ENCODE measurements at regions not wholly inside any gene's neighbourhood (a gene's known extent, or its start where the extent isn't known, plus 50 kb on each side); places are given as distances from the start of the nearest gene placed in this dataset.

GRCh38 chr3:104941785-104942184 lies 424.9 kb upstream of the ALCAM start:
- FAIRE-seq (no peak), ATAC-seq (no peak), DNase-seq (ENCODE audit: low read depth, low spot score) (no peak)
- BruUV-seq (replicated peaks) = no TSS peak
- H3K27ac ChIP-seq (ENCODE audit: control insufficient read depth, insufficient read depth) = no peak overlapping the region
- ChIA-PET RAD21 (ENCODE audit: unreplicated experiment) (no interaction called here), POLR2A (no interaction called here), CTCF (no interaction called here), SMC1A (ENCODE audit: uncharacterized antibody, unreplicated experiment) (no interaction called here)
- H3K79me2 ChIP-seq (ENCODE audit: control insufficient read depth, insufficient read depth, low read length) = no peaks in the 10 kb centered on the region
- H3K4me2 ChIP-seq (ENCODE audit: control insufficient read depth, insufficient read depth) = no peak overlapping the region
- no peaks in the 10 kb centered on the region for H3K9me3 ChIP-seq (replicated peaks; ENCODE audit: control insufficient read depth, insufficient read depth, low read length)
- TF ChIP-seq MTA2 (IDR thresholded peaks at IDR 0.05; ENCODE audit: low read depth) (no peak), JUNB (IDR thresholded peaks at IDR 0.05) (no peak), ZNF687 (IDR thresholded peaks at IDR 0.05) (no peak), SMC3 (IDR thresholded peaks at IDR 0.05; ENCODE audit: borderline replicate concordance, low read length) (no peak), SP1 (IDR thresholded peaks at IDR 0.05; ENCODE audit: low read depth, low read length) (no peak), SMAD1 (IDR thresholded peaks at IDR 0.05; ENCODE audit: low read depth, partially characterized antibody) (no peak), IRF4 (IDR thresholded peaks at IDR 0.05; ENCODE audit: low read depth, low read length) (no peak), KAT2A (conservative IDR thresholded peaks at IDR 0.05; ENCODE audit: control insufficient read depth, low read depth, low read length) (no peak), MEF2B (IDR thresholded peaks at IDR 0.05; ENCODE audit: partially characterized antibody, poor library complexity, severe bottlenecking) (no peak), RCOR1 (conservative IDR thresholded peaks at IDR 0.05; ENCODE audit: low read depth, low read length) (no peak), SRF (IDR thresholded peaks at IDR 0.05; ENCODE audit: low read depth in 2 of 2, low read length in 2 of 2) (no peak), SMARCA5 (IDR thresholded peaks at IDR 0.05) (no peak), POLR2A (IDR thresholded peaks at IDR 0.05; ENCODE audit: low read depth, low read length) (no peak)
- TF ChIP-seq, protein P1, sequence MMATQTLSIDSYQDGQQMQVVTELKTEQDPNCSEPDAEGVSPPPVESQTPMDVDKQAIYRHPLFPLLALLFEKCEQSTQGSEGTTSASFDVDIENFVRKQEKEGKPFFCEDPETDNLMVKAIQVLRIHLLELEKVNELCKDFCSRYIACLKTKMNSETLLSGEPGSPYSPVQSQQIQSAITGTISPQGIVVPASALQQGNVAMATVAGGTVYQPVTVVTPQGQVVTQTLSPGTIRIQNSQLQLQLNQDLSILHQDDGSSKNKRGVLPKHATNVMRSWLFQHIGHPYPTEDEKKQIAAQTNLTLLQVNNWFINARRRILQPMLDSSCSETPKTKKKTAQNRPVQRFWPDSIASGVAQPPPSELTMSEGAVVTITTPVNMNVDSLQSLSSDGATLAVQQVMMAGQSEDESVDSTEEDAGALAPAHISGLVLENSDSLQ (IDR thresholded peaks at IDR 0.05) = no peak
- TF ChIP-seq, protein P2, sequence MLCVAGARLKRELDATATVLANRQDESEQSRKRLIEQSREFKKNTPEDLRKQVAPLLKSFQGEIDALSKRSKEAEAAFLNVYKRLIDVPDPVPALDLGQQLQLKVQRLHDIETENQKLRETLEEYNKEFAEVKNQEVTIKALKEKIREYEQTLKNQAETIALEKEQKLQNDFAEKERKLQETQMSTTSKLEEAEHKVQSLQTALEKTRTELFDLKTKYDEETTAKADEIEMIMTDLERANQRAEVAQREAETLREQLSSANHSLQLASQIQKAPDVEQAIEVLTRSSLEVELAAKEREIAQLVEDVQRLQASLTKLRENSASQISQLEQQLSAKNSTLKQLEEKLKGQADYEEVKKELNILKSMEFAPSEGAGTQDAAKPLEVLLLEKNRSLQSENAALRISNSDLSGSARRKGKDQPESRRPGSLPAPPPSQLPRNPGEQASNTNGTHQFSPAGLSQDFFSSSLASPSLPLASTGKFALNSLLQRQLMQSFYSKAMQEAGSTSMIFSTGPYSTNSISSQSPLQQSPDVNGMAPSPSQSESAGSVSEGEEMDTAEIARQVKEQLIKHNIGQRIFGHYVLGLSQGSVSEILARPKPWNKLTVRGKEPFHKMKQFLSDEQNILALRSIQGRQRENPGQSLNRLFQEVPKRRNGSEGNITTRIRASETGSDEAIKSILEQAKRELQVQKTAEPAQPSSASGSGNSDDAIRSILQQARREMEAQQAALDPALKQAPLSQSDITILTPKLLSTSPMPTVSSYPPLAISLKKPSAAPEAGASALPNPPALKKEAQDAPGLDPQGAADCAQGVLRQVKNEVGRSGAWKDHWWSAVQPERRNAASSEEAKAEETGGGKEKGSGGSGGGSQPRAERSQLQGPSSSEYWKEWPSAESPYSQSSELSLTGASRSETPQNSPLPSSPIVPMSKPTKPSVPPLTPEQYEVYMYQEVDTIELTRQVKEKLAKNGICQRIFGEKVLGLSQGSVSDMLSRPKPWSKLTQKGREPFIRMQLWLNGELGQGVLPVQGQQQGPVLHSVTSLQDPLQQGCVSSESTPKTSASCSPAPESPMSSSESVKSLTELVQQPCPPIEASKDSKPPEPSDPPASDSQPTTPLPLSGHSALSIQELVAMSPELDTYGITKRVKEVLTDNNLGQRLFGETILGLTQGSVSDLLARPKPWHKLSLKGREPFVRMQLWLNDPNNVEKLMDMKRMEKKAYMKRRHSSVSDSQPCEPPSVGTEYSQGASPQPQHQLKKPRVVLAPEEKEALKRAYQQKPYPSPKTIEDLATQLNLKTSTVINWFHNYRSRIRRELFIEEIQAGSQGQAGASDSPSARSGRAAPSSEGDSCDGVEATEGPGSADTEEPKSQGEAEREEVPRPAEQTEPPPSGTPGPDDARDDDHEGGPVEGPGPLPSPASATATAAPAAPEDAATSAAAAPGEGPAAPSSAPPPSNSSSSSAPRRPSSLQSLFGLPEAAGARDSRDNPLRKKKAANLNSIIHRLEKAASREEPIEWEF (IDR thresholded peaks at IDR 0.05; ENCODE audit: insufficient replicate concordance, low read depth, low read length) = no peak
- 35% methylated on average over 1 of the region's 1 CpG for WGBS (ENCODE audit: insufficient coverage, insufficient replicate concordance, low lambda C conversion rate, missing lambda C conversion rate)
- intact Hi-C loops (cut with micrococcal nuclease; ENCODE audit: unreplicated experiment) (no loop called here), in situ Hi-C loops (cut with MboI) (no loop called here)
- no peaks in the 10 kb centered on the region for H3K36me3 ChIP-seq (ENCODE audit: control insufficient read depth in 2 of 2, insufficient read depth in 2 of 2, low read length in 1 of 2)
- H3K4me1 ChIP-seq (ENCODE audit: control insufficient read depth, insufficient read depth, low read length) = no peaks in the 10 kb centered on the region
- H3K4me3 ChIP-seq = no peak overlapping the region
- H3K9ac ChIP-seq (ENCODE audit: control insufficient read depth, insufficient read depth, low read length) = no peak overlapping the region
- H2AFZ ChIP-seq (ENCODE audit: control insufficient read depth, low read depth, low read length) = no peak overlapping the region
- H3K27me3 ChIP-seq (replicated peaks in 1 of 2; ENCODE audit: control insufficient read depth in 2 of 2, insufficient read depth in 2 of 2, low read length in 1 of 2) = no peaks in the 10 kb centered on the region
- H4K20me1 ChIP-seq (ENCODE audit: control insufficient read depth, insufficient read depth) = no peaks in the 10 kb centered on the region
